GM06990 (cell line): ENCODE measurements at regions not wholly inside any gene's neighbourhood (a gene's known extent, or its start where the extent isn't known, plus 50 kb on each side); places are given as distances from the start of the nearest gene placed in this dataset.

Source experiments
- DNase-seq: peaks from one replicate; pipeline ENCODE4 v3.0.0-alpha.2; 2011; ENCODE audit not compliant: insufficient read length; ENCODE audit errors: extremely low read depth
- H3K27me3 ChIP-seq: replicated peaks from 2 replicates; pipeline ENCODE4 v1.6.0; 2011; ENCODE audit warnings: low read length; ENCODE audit not compliant: control insufficient read depth, insufficient read depth
- H3K36me3 ChIP-seq: 2 replicates; pipeline ENCODE4 v1.5.1; 2011; ENCODE audit warnings: low read length; ENCODE audit not compliant: control insufficient read depth, insufficient read depth
- H3K4me3 ChIP-seq: replicated peaks from 2 replicates; pipeline ENCODE4 v1.5.1; 2011; ENCODE audit warnings: low read depth, mild to moderate bottlenecking, control low read depth, low read length
- CTCF ChIP-seq: IDR thresholded peaks from 2 replicates; pipeline ENCODE4 v1.5.1; 2011; ENCODE audit warnings: low read length, control low read depth, mild to moderate bottlenecking, inconsistent platforms; ENCODE audit not compliant: insufficient read depth, poor library complexity, severe bottlenecking

DNA sequence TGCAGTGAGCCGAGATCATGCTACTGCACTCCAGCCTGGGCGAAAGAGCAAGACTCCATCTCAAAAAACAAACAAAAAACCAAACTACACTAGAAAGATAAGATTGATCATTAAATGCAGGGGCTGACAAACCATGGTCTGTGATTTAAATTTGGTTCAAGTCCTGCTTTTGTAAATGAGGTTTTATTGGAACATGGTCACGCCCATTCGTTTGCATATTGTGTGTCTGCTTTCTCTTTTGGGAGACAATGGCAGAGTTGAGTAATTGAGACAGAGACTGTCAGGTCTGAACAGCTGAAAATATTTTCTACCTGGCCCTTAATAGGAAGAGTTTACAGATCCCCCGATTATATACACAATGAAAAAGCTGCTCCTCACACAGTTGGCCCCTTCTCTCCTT lies 235.5 kb upstream of the EEF2KMT start:
- H3K36me3 ChIP-seq = no peaks in the 10 kb centered on the region
- H3K27me3 ChIP-seq = no peaks in the 10 kb centered on the region
- TF ChIP-seq CTCF = no peak
- no peak overlapping the region for H3K4me3 ChIP-seq
- DNase-seq = no peak

DNA sequence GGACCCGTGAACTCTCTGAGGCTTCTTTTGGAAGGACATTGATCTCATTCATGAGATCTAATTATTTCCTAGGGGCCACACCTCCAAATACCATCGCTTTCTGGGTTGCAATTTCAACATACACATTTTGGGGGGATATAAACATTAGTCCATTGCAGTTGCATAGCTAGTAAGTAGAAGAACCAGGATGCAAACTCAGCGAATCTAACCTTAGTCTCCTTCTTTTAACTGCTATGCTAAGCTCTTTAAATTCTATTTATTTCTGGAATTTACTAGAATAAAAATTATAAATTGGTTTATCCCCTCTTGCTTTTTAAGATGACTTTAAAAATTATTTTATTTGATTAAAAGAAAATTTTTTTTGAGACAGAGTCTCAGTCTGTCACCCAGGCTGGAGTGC lies 232.5 kb upstream of the EEF2KMT start:
- DNase-seq = no peak
- TF ChIP-seq CTCF = no peak
- Histone ChIP-seq H3K4me3 (no peak overlapping the region), H3K36me3 (no peaks in the 10 kb centered on the region), H3K27me3 (no peaks in the 10 kb centered on the region)

- no peaks in the 10 kb centered on the region for H3K36me3 ChIP-seq
- no peak for DNase-seq
- H3K4me3 ChIP-seq = no peak overlapping the region
- no peak for TF ChIP-seq CTCF
- H3K27me3 ChIP-seq = no peaks in the 10 kb centered on the region
These were observed 231.0 kb upstream of the EEF2KMT start for GRCh38 chr16:5328546-5328945.

GRCh38 chr16:5326395-5326794 lies 228.8 kb upstream of the EEF2KMT start:
- Histone ChIP-seq H3K4me3 (no peak overlapping the region), H3K36me3 (no peaks in the 10 kb centered on the region), H3K27me3 (no peaks in the 10 kb centered on the region)
- no peak for DNase-seq
- TF ChIP-seq CTCF = no peak

GRCh38 chr16:5325932-5326331 lies 228.3 kb upstream of the EEF2KMT start:
- TF ChIP-seq CTCF = no peak
- Histone ChIP-seq H3K36me3 (no peaks in the 10 kb centered on the region), H3K4me3 (no peak overlapping the region), H3K27me3 (no peaks in the 10 kb centered on the region)
- no peak for DNase-seq
